ENCODE measurements at regions not wholly inside any gene's neighbourhood (a gene's known extent, or its start where the extent isn't known, plus 50 kb on each side); places are given as distances from the start of the nearest gene placed in this dataset.

DNA sequence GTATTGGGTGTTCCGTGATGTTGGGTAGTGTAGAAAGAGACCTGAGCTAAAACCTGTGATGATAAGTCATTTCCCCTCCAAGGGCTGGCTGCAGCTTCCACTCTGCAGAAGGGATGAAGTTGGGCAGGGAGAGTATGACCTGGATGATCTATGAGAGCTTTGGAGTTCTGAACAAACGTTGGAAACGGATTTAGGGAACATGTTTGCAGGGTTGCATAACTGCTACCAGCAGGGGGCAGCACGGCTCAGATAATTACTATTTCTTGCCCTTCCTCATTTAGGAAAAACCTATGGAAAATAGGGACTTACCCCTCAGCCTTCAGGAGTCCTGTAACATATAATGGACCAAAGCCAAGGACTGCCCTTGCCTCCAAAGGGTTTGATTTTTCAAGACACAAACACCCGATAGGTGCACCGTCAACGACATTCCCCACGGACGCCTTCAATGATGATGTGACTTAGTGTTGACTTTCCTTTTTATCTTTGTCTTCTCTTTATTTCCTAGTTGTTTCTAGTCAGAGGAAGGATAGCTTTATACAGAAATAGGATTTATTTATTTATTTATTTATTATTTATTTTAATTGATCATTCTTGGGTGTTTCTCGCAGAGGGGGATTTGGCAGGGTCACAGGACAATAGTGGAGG lies 164.9 kb upstream of the SASH1 start:
- peak; percentile 33 for DNase-seq

GRCh38 chr6:148179786-148180185 lies 162.9 kb upstream of the SASH1 start:
- DNase-seq, result peak; percentile 43

DNA sequence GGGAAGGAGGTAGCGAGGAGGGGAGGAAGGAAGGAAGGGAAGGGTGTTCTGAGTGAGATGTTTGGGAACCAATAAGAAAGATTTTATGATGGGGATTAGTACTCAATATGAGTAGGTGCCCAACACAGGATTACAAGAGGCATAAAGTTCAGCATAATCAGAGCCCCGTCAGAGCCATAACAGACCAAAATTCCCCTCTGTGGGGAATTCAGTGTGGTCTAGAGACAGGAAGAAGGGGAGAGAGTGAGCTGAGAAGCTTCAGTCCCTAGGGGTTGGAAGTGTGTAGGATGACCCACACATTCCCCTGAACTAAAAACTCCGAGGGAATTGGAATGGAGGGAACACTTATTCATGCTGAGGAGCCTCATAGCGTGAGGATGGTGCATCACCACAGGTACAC lies 160.3 kb upstream of the SASH1 start:
- no peak for DNase-seq

DNA sequence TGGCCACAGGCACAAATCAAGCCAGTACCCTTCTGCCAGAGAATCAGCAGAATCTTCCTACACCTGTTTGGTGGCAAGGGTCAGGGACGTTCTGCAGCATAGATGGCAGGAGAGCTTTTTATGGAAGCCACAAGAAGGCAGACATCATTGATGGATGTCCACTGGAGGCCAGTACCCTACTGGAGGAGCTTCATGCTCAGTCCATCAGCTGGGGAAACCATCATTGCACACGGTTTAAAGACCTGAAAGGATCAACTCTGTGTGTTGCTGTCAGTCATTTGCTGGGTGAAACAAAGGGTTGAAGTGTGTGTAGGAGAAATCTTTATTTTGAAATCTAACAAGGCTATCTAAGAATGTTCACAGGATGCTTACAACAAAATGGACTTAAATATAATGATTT lies 158.9 kb upstream of the SASH1 start:
- DNase-seq, result no peak

GRCh38 chr6:148186916-148187315 lies 155.7 kb upstream of the SASH1 start:
- no peak for DNase-seq

DNA sequence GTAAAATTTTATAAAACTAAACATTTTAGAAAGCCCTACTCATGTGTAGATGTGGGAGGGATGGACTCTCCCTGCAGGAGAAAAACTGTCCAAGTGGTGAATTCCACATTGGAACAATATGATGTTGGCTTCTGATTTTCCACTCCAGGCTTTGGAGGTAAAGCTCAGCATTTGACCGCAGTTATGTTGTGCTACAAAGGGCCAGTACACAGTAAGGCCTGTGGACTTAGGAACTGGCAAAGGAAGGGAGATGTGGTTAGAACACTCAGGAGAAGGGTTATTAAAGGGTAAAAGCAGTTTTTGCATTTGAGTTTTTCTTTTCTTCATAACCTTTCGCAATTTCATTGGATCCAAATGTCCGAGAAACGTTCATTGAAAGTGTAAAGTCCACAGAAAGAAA lies 150.3 kb upstream of the SASH1 start:
- no peak for DNase-seq

DNA sequence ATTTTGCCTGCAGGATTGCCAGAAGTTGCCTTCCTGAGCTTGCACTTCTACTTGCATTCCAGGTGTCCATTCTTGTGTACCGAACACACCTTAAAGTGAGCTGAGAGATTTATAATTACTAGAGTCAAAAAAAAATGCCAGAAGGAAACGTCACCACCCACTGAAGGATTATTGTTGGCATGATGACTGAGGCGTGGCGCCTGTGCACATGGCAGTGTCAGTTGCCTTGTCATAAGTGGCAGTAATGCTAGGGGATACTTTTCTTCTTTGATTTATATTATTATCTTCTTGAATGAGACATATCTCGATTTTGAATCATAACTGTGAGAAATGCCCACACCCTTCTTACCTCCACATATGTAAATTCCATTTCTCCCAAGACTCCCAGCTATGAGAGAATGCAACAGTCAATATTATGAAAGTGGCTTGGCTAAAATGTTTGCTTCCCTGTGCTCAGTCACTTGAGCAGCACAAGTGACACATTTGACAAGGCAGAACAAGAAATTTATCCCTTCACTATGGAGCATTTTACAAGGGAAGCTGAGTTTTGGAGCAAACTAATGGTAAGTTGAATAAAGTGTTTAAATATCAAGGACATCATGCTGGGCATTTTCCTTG lies 149.5 kb upstream of the SASH1 start:
- no peak for DNase-seq

GRCh38 chr6:148195511-148195910 lies 147.1 kb upstream of the SASH1 start:
- no peak for DNase-seq

GRCh38 chr6:148199584-148199983 lies 143.1 kb upstream of the SASH1 start:
- no peak for DNase-seq

GRCh38 chr6:148200293-148200692 lies 142.3 kb upstream of the SASH1 start:
- DNase-seq, result no peak

GRCh38 chr6:148200781-148201180 lies 141.9 kb upstream of the SASH1 start:
- no peak for DNase-seq

GRCh38 chr6:148203281-148203925 lies 139.2 kb upstream of the SASH1 start:
- DNase-seq, result no peak

DNA sequence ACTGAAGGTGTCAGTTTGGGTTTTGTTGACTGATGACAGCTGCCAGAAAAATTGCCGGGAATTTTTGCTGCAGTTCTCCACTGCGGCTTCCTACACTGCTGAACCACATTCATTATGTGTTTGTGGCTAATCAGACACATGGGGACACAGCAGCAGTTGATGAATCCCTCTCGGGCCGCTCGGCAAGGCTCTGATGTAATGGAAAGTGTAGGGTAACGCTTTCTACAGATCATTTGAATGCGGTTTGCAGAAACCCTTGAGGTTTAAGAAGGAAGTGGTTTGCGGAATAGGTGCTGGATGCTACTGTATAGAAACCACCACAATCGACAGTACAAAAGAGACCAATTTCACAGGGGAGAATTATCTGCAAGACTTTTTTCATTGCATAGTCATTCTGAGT lies 138.7 kb upstream of the SASH1 start:
- peak; percentile 94 for DNase-seq

DNA sequence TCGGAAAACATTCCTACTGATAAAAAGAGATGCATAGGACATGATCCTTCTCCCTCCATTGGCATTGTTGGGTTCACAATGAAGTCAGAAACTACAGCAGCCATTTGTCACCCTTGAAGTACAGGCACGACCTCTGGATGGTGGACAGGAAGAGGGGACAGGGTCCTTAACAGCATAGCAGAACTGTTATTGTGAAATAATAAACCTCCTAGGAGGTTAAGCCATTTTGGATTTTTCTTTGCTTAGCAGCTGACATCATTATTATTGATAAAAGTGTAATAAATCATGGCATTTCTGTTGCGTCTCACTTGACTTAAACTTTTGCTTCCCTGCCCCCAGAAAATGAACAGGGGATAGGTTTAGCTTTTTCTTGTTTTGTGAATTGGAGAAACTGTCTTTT lies 134.3 kb upstream of the SASH1 start:
- DNase-seq, result no peak

DNA sequence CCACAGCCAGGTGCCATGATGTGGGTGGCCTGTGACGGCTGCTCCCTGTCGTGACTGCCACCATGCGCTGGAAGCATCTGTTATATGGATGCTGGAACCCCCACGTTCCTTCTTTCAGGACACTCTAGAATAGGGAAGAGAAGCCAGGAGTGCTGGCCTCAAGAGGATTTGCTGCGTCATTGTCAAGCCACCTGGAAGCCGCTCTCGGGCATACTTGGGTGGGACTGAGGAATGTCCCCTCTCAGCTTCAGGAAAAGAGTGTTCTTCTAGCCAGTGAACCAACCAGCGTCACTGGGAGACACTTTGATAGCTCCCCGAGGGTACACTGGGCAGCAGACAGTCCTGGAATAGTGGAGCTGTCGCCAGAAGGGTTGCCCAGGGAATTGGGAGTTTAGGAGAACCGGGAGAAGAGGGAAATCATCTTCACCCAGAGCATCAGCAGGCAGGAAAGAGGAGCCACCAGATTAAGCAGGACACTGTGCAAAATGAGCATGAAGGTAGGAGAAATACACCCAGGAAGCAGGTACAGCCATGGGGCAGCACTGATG lies 130.8 kb upstream of the SASH1 start:
- DNase-seq, result no peak

- no peak for DNase-seq
Observed at GRCh38 chr6:148212366-148212765, 130.3 kb upstream of the SASH1 start.

DNA sequence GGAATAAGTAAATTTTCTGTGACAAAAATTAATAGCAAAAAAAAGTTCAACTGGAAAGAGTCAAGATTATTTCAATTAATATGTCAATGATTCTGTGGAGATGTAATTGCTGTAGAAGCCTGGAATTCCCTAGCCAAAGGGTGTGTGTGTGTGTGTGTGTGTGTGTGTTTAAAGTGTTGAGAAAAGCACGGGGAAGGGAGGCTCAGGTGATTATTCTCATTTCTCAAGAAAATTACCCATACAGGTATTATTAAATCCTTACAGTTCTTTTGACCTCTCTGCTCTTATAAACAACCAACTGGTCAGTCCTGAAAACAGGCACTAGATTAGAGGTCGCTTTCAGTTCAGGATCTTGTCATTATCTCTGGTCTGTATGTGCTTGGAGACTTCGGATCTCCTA lies 129.3 kb upstream of the SASH1 start:
- DNase-seq, result no peak

DNA sequence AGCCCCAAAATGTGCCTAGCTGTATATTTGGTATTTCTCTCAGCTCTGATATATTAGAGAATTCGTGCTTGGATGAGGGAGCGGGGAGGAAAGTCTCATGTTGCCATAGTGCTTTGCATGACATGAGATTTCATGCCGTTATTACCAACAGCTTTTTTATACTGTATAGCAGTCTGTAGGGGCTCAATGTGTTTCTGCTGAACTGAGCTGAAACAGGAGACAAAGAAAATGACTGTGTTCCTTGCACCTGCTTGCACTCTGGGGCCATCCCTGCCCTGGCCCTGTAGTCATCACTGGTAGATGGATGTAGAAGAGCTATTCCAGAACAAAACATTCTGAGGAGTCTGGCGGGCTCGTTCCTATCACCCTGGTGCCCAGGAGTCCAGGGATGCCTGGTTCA lies 128.0 kb upstream of the SASH1 start:
- DNase-seq, result no peak

DNA sequence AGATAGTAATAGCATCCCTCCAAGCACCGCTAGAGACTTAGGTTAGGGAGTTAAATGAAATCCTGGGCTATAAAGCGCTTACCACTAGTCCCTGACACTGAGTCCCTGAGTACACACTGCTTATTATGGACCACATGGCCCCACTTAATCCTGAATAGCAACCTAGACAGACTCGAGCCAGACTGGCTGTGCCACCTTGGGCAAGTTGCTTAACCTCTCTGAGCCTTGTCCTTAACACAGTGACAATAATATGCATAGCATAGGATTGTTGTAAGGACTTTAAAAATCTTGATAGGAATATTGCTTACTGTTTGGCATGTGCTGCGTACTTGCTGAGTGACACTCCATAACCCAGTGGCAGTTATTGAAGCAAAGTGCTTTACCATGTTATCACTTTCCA lies 125.6 kb upstream of the SASH1 start:
- DNase-seq, result no peak

DNA sequence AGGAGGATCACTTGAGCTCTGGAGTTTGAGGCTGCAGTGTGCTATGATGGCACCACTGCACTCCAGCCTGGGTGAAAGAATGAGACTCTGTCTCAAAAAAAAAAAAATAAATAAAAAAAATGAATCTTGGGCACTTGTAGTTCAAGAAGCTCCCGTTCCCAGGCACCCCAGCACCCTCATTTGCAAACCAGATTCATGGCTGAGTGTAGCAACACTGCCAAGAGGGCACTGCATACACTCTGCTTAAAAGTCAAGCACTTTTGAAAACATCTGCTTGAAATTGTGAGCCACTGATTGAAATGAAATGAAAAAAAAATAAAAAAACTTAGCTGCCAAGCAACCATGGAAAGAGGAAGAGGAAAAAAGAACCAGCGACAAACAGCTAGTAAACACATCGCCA lies 124.7 kb upstream of the SASH1 start:
- no peak for DNase-seq

- no peak for DNase-seq
Observed at GRCh38 chr6:148218542-148219258, 123.9 kb upstream of the SASH1 start.

- no peak for DNase-seq
Observed at GRCh38 chr6:148221196-148221979, 121.2 kb upstream of the SASH1 start.

- DNase-seq, result no peak
Observed at GRCh38 chr6:148222376-148222775, 120.3 kb upstream of the SASH1 start.

Data from OCI-M1 (cell line).